H1 (cell line): ENCODE measurements at regions not wholly inside any gene's neighbourhood (a gene's known extent, or its start where the extent isn't known, plus 50 kb on each side); places are given as distances from the start of the nearest gene placed in this dataset.
A peak's percentile ranks its signal among the peaks of the same experiment; 100 is the strongest.

Source experiments
- CTCF ChIA-PET: fragments of 300-600 bp; sonication (Branson Sonifier 250); formaldehyde crosslinking; loops from one replicate; lab custom pipeline; 2021; ENCODE audit not compliant: partially characterized antibody; lab: Charles Lee
- POLR2A ChIA-PET: fragments of 300-600 bp; sonication (Branson Sonifier 250); formaldehyde crosslinking; loops from one replicate; lab custom pipeline; 2021; ENCODE audit warnings: inconsistent platforms; ENCODE audit not compliant: partially characterized antibody; lab: Charles Lee
- DNase-seq, 2 experiments: peaks; one replicate each; pipeline versions ENCODE4 v3.0.0 to v3.0.0-alpha.2; 2010 to 2022; ENCODE audit warnings: low spot score in 2 of 2, low read depth in 1 of 2, mixed read lengths in 1 of 2
- FAIRE-seq: peaks from 2 replicates; lab custom pipeline; 2011; peaks lifted over from hg19 to GRCh38; lab: Jason Lieb, UNC
- H2AFZ ChIP-seq: 2 replicates; pipeline ENCODE4 v1.8.1; 2012; ENCODE audit warnings: low read length, inconsistent platforms
- H2AK5ac ChIP-seq: 2 replicates; pipeline ENCODE4 v1.6.1; 2013; ENCODE audit warnings: low read depth, low read length
- H2BK120ac ChIP-seq: replicated peaks from 2 replicates; pipeline ENCODE3; 2013; ENCODE audit warnings: low read depth, low read length, inconsistent platforms
- H2BK12ac ChIP-seq: 2 replicates; pipeline ENCODE4 v1.6.1; 2013; ENCODE audit warnings: low read depth, low read length
- H2BK15ac ChIP-seq: 2 replicates; pipeline ENCODE4 v1.6.1; 2013; ENCODE audit warnings: low read length
- H2BK20ac ChIP-seq: 2 replicates; pipeline ENCODE4 v1.6.1; 2013; ENCODE audit warnings: low read length
- H2BK5ac ChIP-seq: 2 replicates; pipeline ENCODE4 v1.6.1; 2013; ENCODE audit warnings: low read depth, low read length
- H3K14ac ChIP-seq: 2 replicates; pipeline ENCODE4 v1.6.1; 2013; ENCODE audit warnings: inconsistent platforms; ENCODE audit not compliant: insufficient read length
- H3K18ac ChIP-seq: 2 replicates; pipeline ENCODE4 v1.6.1; 2013; ENCODE audit warnings: low read length; ENCODE audit errors: extremely low read depth
- H3K23ac ChIP-seq: 2 replicates; pipeline ENCODE4 v1.6.1; 2013; ENCODE audit warnings: inconsistent platforms; ENCODE audit not compliant: insufficient read length
- H3K23me2 ChIP-seq: 2 replicates; pipeline ENCODE4 v1.6.1; 2013; ENCODE audit warnings: low read depth, low read length
- H3K27ac ChIP-seq: 2 replicates; pipeline ENCODE4 v1.6.1; 2011; ENCODE audit warnings: low read depth, low read length, inconsistent platforms
- H3K27me3 ChIP-seq, 4 experiments: replicated peaks in 1 of 4; 1 replicate in 1 of 4; 2 replicates in 3 of 4; pipeline versions ENCODE4 v1.6.1 to v1.8.1; 2011 to 2013; ENCODE audit warnings: low read length in 3 of 4, mild to moderate bottlenecking in 3 of 4, inconsistent platforms in 2 of 4, mixed read lengths in 2 of 4, moderate library complexity in 1 of 4; ENCODE audit not compliant: control insufficient read depth in 3 of 4, insufficient read depth in 3 of 4; ENCODE audit errors: extremely low read depth in 1 of 4
- H3K36me3 ChIP-seq, 4 experiments: 2 replicates each; pipeline versions ENCODE4 v1.6.1 to v1.8.1; 2011 to 2013; ENCODE audit warnings: mild to moderate bottlenecking in 4 of 4, low read length in 3 of 4, moderate library complexity in 2 of 4, control low read depth in 1 of 4, inconsistent platforms in 1 of 4; ENCODE audit not compliant: insufficient read depth in 4 of 4, control insufficient read depth in 2 of 4
- H3K4ac ChIP-seq: replicated peaks from 2 replicates; pipeline ENCODE3; 2013; ENCODE audit warnings: low read length, low read depth, mixed read lengths, inconsistent platforms; ENCODE audit not compliant: insufficient read length
- H3K4me1 ChIP-seq, 4 experiments: replicated peaks in 1 of 4; 1 replicate in 1 of 4; 2 replicates in 3 of 4; pipeline versions ENCODE4 v1.6.1 to v1.8.1; 2011 to 2013; ENCODE audit warnings: low read length in 3 of 4, inconsistent platforms in 2 of 4, mixed read lengths in 1 of 4; ENCODE audit not compliant: insufficient read depth in 4 of 4, control insufficient read depth in 3 of 4
- H3K4me2 ChIP-seq, 2 experiments: 2 replicates each; pipeline versions ENCODE4 v1.6.1 to v1.8.1; 2011 to 2013; ENCODE audit warnings: low read depth in 2 of 2, low read length in 2 of 2, control low read depth in 1 of 2, inconsistent platforms in 1 of 2, mild to moderate bottlenecking in 1 of 2; ENCODE audit not compliant: insufficient read depth in 1 of 2
- H3K4me3 ChIP-seq, 4 experiments: fragments of 200-600, 300-600 bp in 1 of 4; sonication (generic), shearing (Covaris generic), sonication (Bioruptor Twin) in 1 of 4; 2 replicates each; pipeline versions ENCODE4 v1.5.1 to v1.8.1; 2011 to 2016; ENCODE audit warnings: low read length in 4 of 4, low read depth in 3 of 4, control low read depth in 2 of 4, inconsistent platforms in 2 of 4, mild to moderate bottlenecking in 2 of 4, mixed read lengths in 1 of 4, moderate library complexity in 1 of 4; ENCODE audit not compliant: insufficient read depth in 2 of 4; ENCODE audit errors: extremely low read depth in 1 of 4
- H3K56ac ChIP-seq: replicated peaks from 2 replicates; pipeline ENCODE3; 2013; ENCODE audit warnings: low read depth, mild to moderate bottlenecking, mixed read lengths, low read length, inconsistent platforms; ENCODE audit not compliant: insufficient read length
- H3K79me1 ChIP-seq: 2 replicates; pipeline ENCODE4 v1.6.1; 2013; ENCODE audit warnings: low read depth, low read length, control low read depth
- H3K79me2 ChIP-seq, 2 experiments: 2 replicates each; pipeline versions ENCODE4 v1.6.1 to v1.8.1; 2012 to 2013; ENCODE audit warnings: low read length in 2 of 2, mild to moderate bottlenecking in 2 of 2, inconsistent platforms in 1 of 2; ENCODE audit not compliant: insufficient read depth in 2 of 2, control insufficient read depth in 1 of 2
- H3K9ac ChIP-seq, 4 experiments: replicated peaks in 1 of 4; 1 replicate in 1 of 4; 2 replicates in 3 of 4; pipeline versions ENCODE4 v1.6.1 to v1.8.1; 2011 to 2013; ENCODE audit warnings: low read depth in 3 of 4, low read length in 3 of 4, control low read depth in 2 of 4, mild to moderate bottlenecking in 2 of 4, moderate library complexity in 2 of 4, inconsistent platforms in 1 of 4; ENCODE audit errors: extremely low read depth in 1 of 4
- H3K9me3 ChIP-seq, 2 experiments: 2 replicates each; pipeline versions ENCODE4 v1.6.1 to v1.8.1; 2012 to 2013; ENCODE audit warnings: mild to moderate bottlenecking in 2 of 2, moderate library complexity in 2 of 2, control low read depth in 1 of 2, inconsistent platforms in 1 of 2, low read depth in 1 of 2, low read length in 1 of 2, mixed read lengths in 1 of 2; ENCODE audit not compliant: insufficient read depth in 2 of 2
- H4K20me1 ChIP-seq, 2 experiments: replicated peaks in 1 of 2; 2 replicates each; pipeline versions ENCODE3 to v1.8.1; 2011 to 2013; ENCODE audit warnings: inconsistent platforms in 2 of 2, low read length in 2 of 2, mild to moderate bottlenecking in 1 of 2; ENCODE audit not compliant: insufficient read depth in 2 of 2, control insufficient read depth in 1 of 2
- H4K5ac ChIP-seq: 2 replicates; pipeline ENCODE4 v1.6.1; 2013; ENCODE audit warnings: low read length, low read depth, mixed read lengths, inconsistent platforms; ENCODE audit not compliant: insufficient read length
- H4K8ac ChIP-seq: 2 replicates; pipeline ENCODE4 v1.8.0; 2013; ENCODE audit warnings: mild to moderate bottlenecking, moderate library complexity, low read length, inconsistent platforms; ENCODE audit not compliant: insufficient read depth; ENCODE audit errors: extremely low read depth
- H4K91ac ChIP-seq: replicated peaks from 2 replicates; pipeline ENCODE3; 2013; ENCODE audit warnings: low read length, mixed read lengths, inconsistent platforms; ENCODE audit not compliant: insufficient read length
- ATF2 ChIP-seq: IDR thresholded peaks from 2 replicates; pipeline ENCODE4 v1.6.1; 2012; ENCODE audit warnings: low read length, inconsistent platforms
- BRCA1 ChIP-seq: IDR thresholded peaks from 2 replicates; pipeline ENCODE4 v1.6.1; 2012; ENCODE audit warnings: low read depth, low read length, improper control_type of control experiment
- CTCF ChIP-seq, 3 experiments: IDR thresholded peaks; 1 replicate in 2 of 3; 2 replicates in 1 of 3; pipeline versions ENCODE4 v1.5.1 to v1.6.1; 2011; ENCODE audit warnings: low read length in 3 of 3, mild to moderate bottlenecking in 3 of 3, inconsistent platforms in 2 of 3, low read depth in 1 of 3, moderate library complexity in 1 of 3; ENCODE audit not compliant: insufficient read depth in 1 of 3; ENCODE audit errors: control extremely low read depth in 1 of 3
- E2F6 ChIP-seq: IDR thresholded peaks from 2 replicates; pipeline ENCODE4 v1.6.1; 2012; ENCODE audit warnings: inconsistent platforms
- KDM5A ChIP-seq: fragments of 200-600 bp; IDR thresholded peaks from 2 replicates; pipeline ENCODE4 v1.7.1; 2012; ENCODE audit warnings: mild to moderate bottlenecking, low read length, inconsistent platforms, mixed read lengths
- TBP ChIP-seq: IDR thresholded peaks from 2 replicates; pipeline ENCODE4 v1.6.1; 2011; ENCODE audit warnings: low read depth, low read length, improper control_type of control experiment
- ZNF274 ChIP-seq: IDR thresholded peaks from 2 replicates; pipeline ENCODE4 v1.7.0; 2012; ENCODE audit warnings: low read length, borderline replicate concordance; ENCODE audit errors: extremely low read depth
- WGBS, 2 experiments: shearing (Covaris generic) in 1 of 2; methylation state at CpG; one replicate each; pipeline versions ENCODE4 v1.1.6 to v1.1.7; 2013 to 2015; ENCODE audit warnings: low lambda C conversion rate in 2 of 2, mixed read lengths in 2 of 2, inconsistent platforms in 1 of 2, low coverage in 1 of 2, missing lambda C conversion rate in 1 of 2; ENCODE audit not compliant: insufficient replicate concordance in 2 of 2, insufficient coverage in 1 of 2, insufficient read length in 1 of 2; ENCODE audit errors: extremely low coverage in 1 of 2, missing lambda C conversion rate in 1 of 2; 5-methylcytosine and 5-hydroxymethylcytosine counted together

- Histone ChIP-seq H3K79me2 (no peaks in the 10 kb centered on the region), H4K91ac (no peak overlapping the region), H3K4me3 (no peak overlapping the region), H3K23me2 (no peaks in the 10 kb centered on the region), H2BK12ac (no peak overlapping the region), H3K23ac (no peak overlapping the region), H2BK20ac (no peak overlapping the region), H4K20me1 (no peaks in the 10 kb centered on the region), H2BK5ac (no peak overlapping the region), H2AFZ (no peak overlapping the region), H2AK5ac (no peak overlapping the region), H3K4me1 (peaks cover 0 to 4% (median 0%) of the 10 kb centered on the region in 4 experiments; a peak in 1 of 7 replicates), H3K4ac (no peak overlapping the region), H2BK15ac (no peak overlapping the region), H3K27ac (no peak overlapping the region), H3K9me3 (no peaks in the 10 kb centered on the region), H3K9ac (no peak overlapping the region), H3K79me1 (no peaks in the 10 kb centered on the region), H4K5ac (no peak overlapping the region), H3K4me2 (no peak overlapping the region), H3K36me3 (no peaks in the 10 kb centered on the region), H3K18ac (no peak overlapping the region), H2BK120ac (no peak overlapping the region), H4K8ac (no peak overlapping the region), H3K27me3 (no peaks in the 10 kb centered on the region), H3K56ac (no peak overlapping the region), H3K14ac (no peak overlapping the region)
- 69% methylated on average over 5 of the region's 5 CpGs; no CpG with 5 or more reads in 1 of the 2 experiments for WGBS, 2 experiments
- POLR2A ChIA-PET: interaction anchor here (1.0 to 1.2 kb wide), 2 partner anchors 13 to 150 kb away, joined by 3 to 4 read pairs; partner anchors contain the start of gene KCTD15
- CTCF ChIA-PET: interaction anchor here (0.6 to 3.8 kb wide), 17 partner anchors 8 to 465 kb away, joined by 3 to 15 read pairs (median 3); no protein-coding TSS in a partner anchor
- DNase-seq (no peak), FAIRE-seq (no peak)
- TF ChIP-seq BRCA1 (no peak), E2F6 (no peak), CTCF (IDR thresholded peaks at IDR 0.05; ENCODE audit: control extremely low read depth in 1 of 3, insufficient read depth in 1 of 3, low read depth in 1 of 3, low read length in 3 of 3) (peak in 1 of 3 experiments; percentile 49; a peak in 1 of 4 replicates), ATF2 (no peak), TBP (no peak), ZNF274 (no peak), KDM5A (no peak)
Observed at GRCh38 chr19:33947265-33947964, 150.7 kb downstream of the KCTD15 start.
